ENCODE measurements at regions not wholly inside any gene's neighbourhood (a gene's known extent, or its start where the extent isn't known, plus 50 kb on each side); places are given as distances from the start of the nearest gene placed in this dataset.
"Not testable (repeated sequence)": the region's sequence is repeated elsewhere in the genome, so short reads cannot be mapped to it uniquely, and the experiment has no call there.

DNA sequence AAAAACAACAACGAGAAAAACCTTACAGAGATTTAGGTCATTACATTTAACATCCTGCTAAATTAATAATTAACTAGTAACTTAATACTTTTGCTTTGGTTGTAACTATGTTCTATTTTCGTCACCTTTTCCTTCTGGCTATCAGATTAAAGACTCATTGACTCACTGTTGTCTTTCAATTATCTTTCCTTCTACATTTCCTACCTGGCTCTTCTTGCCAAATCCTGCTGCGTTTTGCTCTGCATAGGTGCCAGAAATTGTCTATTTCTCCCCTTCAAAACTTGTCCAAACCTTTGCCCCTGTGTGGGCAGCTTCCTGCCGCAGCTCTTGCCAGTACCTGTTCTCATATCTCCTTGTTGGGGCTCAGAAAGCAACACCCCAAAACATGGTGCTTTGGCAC is 235.5 kb upstream of the ZNF608 start:
- DNase-seq (ENCODE audit: low spot score in 2 of 2) = no peak
- H3K27ac ChIP-seq = no peak overlapping the region
- no peaks in the 10 kb centered on the region for H3K27me3 ChIP-seq
- 60% methylated on average over 4 of the region's 4 CpGs for WGBS
- no peaks in the 10 kb centered on the region for H3K9me3 ChIP-seq
- TF ChIP-seq EP300 (IDR thresholded peaks at IDR 0.05) = no peak
- TF ChIP-seq POLR2A (IDR thresholded peaks at IDR 0.05) = no peak
- no peak for TF ChIP-seq POLR2AphosphoS5 (IDR thresholded peaks at IDR 0.05)
- TF ChIP-seq CTCF (IDR thresholded peaks at IDR 0.05) = no peak
- H3K4me3 ChIP-seq = no peak overlapping the region
- no peaks in the 10 kb centered on the region for H3K4me1 ChIP-seq
- H3K36me3 ChIP-seq = no peaks in the 10 kb centered on the region

- no peaks in the 10 kb centered on the region for H3K9me3 ChIP-seq
- H3K4me1 ChIP-seq = no peaks in the 10 kb centered on the region
- WGBS = 95% methylated on average over 3 of the region's 3 CpGs
- no peaks in the 10 kb centered on the region for H3K36me3 ChIP-seq
- no peak for DNase-seq (ENCODE audit: low spot score in 2 of 2)
- no peaks in the 10 kb centered on the region for H3K27me3 ChIP-seq
- no peak for TF ChIP-seq POLR2A (IDR thresholded peaks at IDR 0.05)
- TF ChIP-seq POLR2AphosphoS5 (IDR thresholded peaks at IDR 0.05) = no peak
- no peak for TF ChIP-seq CTCF (IDR thresholded peaks at IDR 0.05)
- TF ChIP-seq EP300 (IDR thresholded peaks at IDR 0.05) = no peak
- H3K4me3 ChIP-seq = no peak overlapping the region
- no peak overlapping the region for H3K27ac ChIP-seq
Measured at GRCh38 chr5:124986170-124986569, 239.7 kb upstream of the ZNF608 start.

GRCh38 chr5:124986667-124987066 is 240.2 kb upstream of the ZNF608 start:
- no peaks in the 10 kb centered on the region for H3K36me3 ChIP-seq
- no peak overlapping the region for H3K4me3 ChIP-seq
- H3K27me3 ChIP-seq = no peaks in the 10 kb centered on the region
- WGBS = 52% methylated on average over 3 of the region's 3 CpGs
- TF ChIP-seq POLR2AphosphoS5 (IDR thresholded peaks at IDR 0.05) (no peak), EP300 (IDR thresholded peaks at IDR 0.05) (no peak), CTCF (IDR thresholded peaks at IDR 0.05) (no peak), POLR2A (IDR thresholded peaks at IDR 0.05) (no peak)
- DNase-seq (ENCODE audit: low spot score in 2 of 2) = no peak
- no peaks in the 10 kb centered on the region for H3K4me1 ChIP-seq
- H3K9me3 ChIP-seq = no peaks in the 10 kb centered on the region
- H3K27ac ChIP-seq = no peak overlapping the region

GRCh38 chr5:124987786-124988185 is 241.3 kb upstream of the ZNF608 start:
- H3K4me1 ChIP-seq; H3K9me3 ChIP-seq; H3K27ac ChIP-seq; H3K27me3 ChIP-seq; H3K36me3 ChIP-seq; DNase-seq (ENCODE audit: low spot score in 2 of 2); H3K4me3 ChIP-seq: not testable (repeated sequence)
- 88% methylated on average over 3 of the region's 3 CpGs for WGBS

- no peaks in the 10 kb centered on the region for H3K4me1 ChIP-seq
- DNase-seq (ENCODE audit: low spot score in 2 of 2) = no peak
- no peaks in the 10 kb centered on the region for H3K9me3 ChIP-seq
- WGBS = 89% methylated on average over 2 of the region's 2 CpGs
- H3K27ac ChIP-seq = no peak overlapping the region
- no peaks in the 10 kb centered on the region for H3K36me3 ChIP-seq
- H3K4me3 ChIP-seq = no peak overlapping the region
- no peak for TF ChIP-seq POLR2A (IDR thresholded peaks at IDR 0.05)
- no peak for TF ChIP-seq POLR2AphosphoS5 (IDR thresholded peaks at IDR 0.05)
- no peak for TF ChIP-seq CTCF (IDR thresholded peaks at IDR 0.05)
- no peak for TF ChIP-seq EP300 (IDR thresholded peaks at IDR 0.05)
- H3K27me3 ChIP-seq = no peaks in the 10 kb centered on the region
Measured at GRCh38 chr5:124990723-124991122, 244.3 kb upstream of the ZNF608 start.

DNA sequence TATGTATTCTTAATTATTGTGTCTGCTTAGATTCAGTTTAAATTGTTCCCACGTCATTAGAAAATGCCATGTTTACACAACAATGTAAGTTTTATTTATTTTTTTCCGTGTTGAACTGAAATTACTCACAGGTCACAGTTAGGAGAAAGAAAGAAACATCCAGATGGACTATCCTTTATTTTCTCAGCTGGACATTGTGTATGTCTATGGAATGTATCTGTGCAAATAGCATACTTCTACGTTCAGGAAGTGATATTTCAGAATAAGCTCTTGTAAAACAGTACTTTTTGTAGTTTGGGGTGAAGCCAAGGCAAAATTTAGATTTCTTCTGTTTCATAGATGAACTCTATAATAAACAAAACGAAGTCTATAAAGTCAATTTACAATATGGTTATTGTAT is 249.0 kb upstream of the ZNF608 start:
- DNase-seq (ENCODE audit: low spot score in 2 of 2) = no peak
- no peak for TF ChIP-seq EP300 (IDR thresholded peaks at IDR 0.05)
- TF ChIP-seq POLR2A (IDR thresholded peaks at IDR 0.05) = no peak
- no peak for TF ChIP-seq CTCF (IDR thresholded peaks at IDR 0.05)
- Histone ChIP-seq H3K9me3 (no peaks in the 10 kb centered on the region), H3K4me1 (no peaks in the 10 kb centered on the region), H3K27ac (no peak overlapping the region), H3K36me3 (no peaks in the 10 kb centered on the region), H3K4me3 (no peak overlapping the region), H3K27me3 (no peaks in the 10 kb centered on the region)
- 81% methylated on average over 4 of the region's 4 CpGs for WGBS

Measured in suprapubic skin (tissue), 4 donors.